ENCODE measurements at regions not wholly inside any gene's neighbourhood (a gene's known extent, or its start where the extent isn't known, plus 50 kb on each side); places are given as distances from the start of the nearest gene placed in this dataset.

- no peaks in the 10 kb centered on the region for H3K79me2 ChIP-seq (replicated peaks; ENCODE audit: insufficient read depth, low read length)
- no peaks in the 10 kb centered on the region for H4K20me1 ChIP-seq (ENCODE audit: insufficient read depth)
- H3K27me3 ChIP-seq (ENCODE audit: insufficient read depth, low read depth, low read length): no peaks in the 10 kb centered on the region
- no peak for TF ChIP-seq SMC3 (conservative IDR thresholded peaks at IDR 0.05; ENCODE audit: poor library complexity)
- TF ChIP-seq RAD21 (conservative IDR thresholded peaks at IDR 0.05): no peak
- TF ChIP-seq EZH2 (IDR thresholded peaks at IDR 0.05; ENCODE audit: borderline replicate concordance, insufficient read depth, low read length, poor library complexity, severe bottlenecking): no peak
- TF ChIP-seq, protein P1, sequence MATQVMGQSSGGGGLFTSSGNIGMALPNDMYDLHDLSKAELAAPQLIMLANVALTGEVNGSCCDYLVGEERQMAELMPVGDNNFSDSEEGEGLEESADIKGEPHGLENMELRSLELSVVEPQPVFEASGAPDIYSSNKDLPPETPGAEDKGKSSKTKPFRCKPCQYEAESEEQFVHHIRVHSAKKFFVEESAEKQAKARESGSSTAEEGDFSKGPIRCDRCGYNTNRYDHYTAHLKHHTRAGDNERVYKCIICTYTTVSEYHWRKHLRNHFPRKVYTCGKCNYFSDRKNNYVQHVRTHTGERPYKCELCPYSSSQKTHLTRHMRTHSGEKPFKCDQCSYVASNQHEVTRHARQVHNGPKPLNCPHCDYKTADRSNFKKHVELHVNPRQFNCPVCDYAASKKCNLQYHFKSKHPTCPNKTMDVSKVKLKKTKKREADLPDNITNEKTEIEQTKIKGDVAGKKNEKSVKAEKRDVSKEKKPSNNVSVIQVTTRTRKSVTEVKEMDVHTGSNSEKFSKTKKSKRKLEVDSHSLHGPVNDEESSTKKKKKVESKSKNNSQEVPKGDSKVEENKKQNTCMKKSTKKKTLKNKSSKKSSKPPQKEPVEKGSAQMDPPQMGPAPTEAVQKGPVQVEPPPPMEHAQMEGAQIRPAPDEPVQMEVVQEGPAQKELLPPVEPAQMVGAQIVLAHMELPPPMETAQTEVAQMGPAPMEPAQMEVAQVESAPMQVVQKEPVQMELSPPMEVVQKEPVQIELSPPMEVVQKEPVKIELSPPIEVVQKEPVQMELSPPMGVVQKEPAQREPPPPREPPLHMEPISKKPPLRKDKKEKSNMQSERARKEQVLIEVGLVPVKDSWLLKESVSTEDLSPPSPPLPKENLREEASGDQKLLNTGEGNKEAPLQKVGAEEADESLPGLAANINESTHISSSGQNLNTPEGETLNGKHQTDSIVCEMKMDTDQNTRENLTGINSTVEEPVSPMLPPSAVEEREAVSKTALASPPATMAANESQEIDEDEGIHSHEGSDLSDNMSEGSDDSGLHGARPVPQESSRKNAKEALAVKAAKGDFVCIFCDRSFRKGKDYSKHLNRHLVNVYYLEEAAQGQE (IDR thresholded peaks at IDR 0.05; ENCODE audit: borderline replicate concordance): no peak
- no peak for TF ChIP-seq MXI1 (conservative IDR thresholded peaks at IDR 0.05; ENCODE audit: poor library complexity, severe bottlenecking)
- no peak for TF ChIP-seq EP300 (conservative IDR thresholded peaks at IDR 0.05; ENCODE audit: poor library complexity, severe bottlenecking)
- TF ChIP-seq POLR2AphosphoS5 (IDR thresholded peaks at IDR 0.05): no peak
- no peak for TF ChIP-seq TAF1 (IDR thresholded peaks at IDR 0.05; ENCODE audit: low read depth)
- no peak overlapping the region for H3K4me3 ChIP-seq (ENCODE audit: low read length)
- no peak overlapping the region for H3K9ac ChIP-seq (ENCODE audit: low read length)
- H3F3A ChIP-seq (ENCODE audit: insufficient read depth, low read length, poor library complexity, severe bottlenecking): no peaks in the 10 kb centered on the region
- no peaks in the 10 kb centered on the region for H3K9me3 ChIP-seq (ENCODE audit: low read length)
- no peaks in the 10 kb centered on the region for H3K36me3 ChIP-seq (ENCODE audit: insufficient read depth, low read length)
- H3K4me2 ChIP-seq (ENCODE audit: low read length): no peak overlapping the region
- no peak overlapping the region for H3K27ac ChIP-seq (ENCODE audit: low read length)
- H3K9me2 ChIP-seq (ENCODE audit: insufficient read depth, low read length): no peaks in the 10 kb centered on the region
- H2AFZ ChIP-seq (ENCODE audit: low read depth, low read length): no peak overlapping the region
Observed at GRCh38 chr11:116551576-116551975, 221.2 kb downstream of the BUD13 start.

DNA sequence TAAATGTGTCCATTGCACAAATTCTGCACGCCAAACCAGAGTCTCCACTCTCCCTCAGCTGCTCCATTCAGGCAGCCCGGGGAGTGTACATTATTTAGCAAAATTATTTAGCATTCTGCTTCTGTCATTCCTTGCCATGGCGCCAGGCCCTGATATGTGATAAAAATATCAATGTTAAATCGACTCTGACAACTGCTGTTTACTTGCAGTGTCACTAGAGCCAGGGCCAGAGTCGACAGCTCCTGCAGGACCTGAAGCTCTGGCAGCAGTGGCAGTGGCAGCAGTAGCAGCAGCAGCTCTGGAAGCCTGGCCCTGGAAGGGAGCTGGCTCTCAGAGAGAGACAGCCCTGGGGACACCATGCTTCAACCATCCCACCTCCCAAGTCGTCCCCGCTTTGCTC, 224.5 kb downstream of the BUD13 start:
- TF ChIP-seq, protein P2, sequence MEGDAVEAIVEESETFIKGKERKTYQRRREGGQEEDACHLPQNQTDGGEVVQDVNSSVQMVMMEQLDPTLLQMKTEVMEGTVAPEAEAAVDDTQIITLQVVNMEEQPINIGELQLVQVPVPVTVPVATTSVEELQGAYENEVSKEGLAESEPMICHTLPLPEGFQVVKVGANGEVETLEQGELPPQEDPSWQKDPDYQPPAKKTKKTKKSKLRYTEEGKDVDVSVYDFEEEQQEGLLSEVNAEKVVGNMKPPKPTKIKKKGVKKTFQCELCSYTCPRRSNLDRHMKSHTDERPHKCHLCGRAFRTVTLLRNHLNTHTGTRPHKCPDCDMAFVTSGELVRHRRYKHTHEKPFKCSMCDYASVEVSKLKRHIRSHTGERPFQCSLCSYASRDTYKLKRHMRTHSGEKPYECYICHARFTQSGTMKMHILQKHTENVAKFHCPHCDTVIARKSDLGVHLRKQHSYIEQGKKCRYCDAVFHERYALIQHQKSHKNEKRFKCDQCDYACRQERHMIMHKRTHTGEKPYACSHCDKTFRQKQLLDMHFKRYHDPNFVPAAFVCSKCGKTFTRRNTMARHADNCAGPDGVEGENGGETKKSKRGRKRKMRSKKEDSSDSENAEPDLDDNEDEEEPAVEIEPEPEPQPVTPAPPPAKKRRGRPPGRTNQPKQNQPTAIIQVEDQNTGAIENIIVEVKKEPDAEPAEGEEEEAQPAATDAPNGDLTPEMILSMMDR (IDR thresholded peaks at IDR 0.05; ENCODE audit: poor library complexity, severe bottlenecking): no peak
- no peak for TF ChIP-seq TAF1 (IDR thresholded peaks at IDR 0.05; ENCODE audit: low read depth)
- TF ChIP-seq, protein P1 (IDR thresholded peaks at IDR 0.05; ENCODE audit: borderline replicate concordance): no peak
- TF ChIP-seq RAD21 (conservative IDR thresholded peaks at IDR 0.05): no peak
- no peak for TF ChIP-seq EZH2 (IDR thresholded peaks at IDR 0.05; ENCODE audit: borderline replicate concordance, insufficient read depth, low read length, poor library complexity, severe bottlenecking)
- TF ChIP-seq MXI1 (conservative IDR thresholded peaks at IDR 0.05; ENCODE audit: poor library complexity, severe bottlenecking): no peak
- TF ChIP-seq SMC3 (conservative IDR thresholded peaks at IDR 0.05; ENCODE audit: poor library complexity): no peak
- no peak for TF ChIP-seq EP300 (conservative IDR thresholded peaks at IDR 0.05; ENCODE audit: poor library complexity, severe bottlenecking)
- H3K9me3 ChIP-seq (ENCODE audit: low read length): no peaks in the 10 kb centered on the region
- no peaks in the 10 kb centered on the region for H4K20me1 ChIP-seq (ENCODE audit: insufficient read depth)
- no peaks in the 10 kb centered on the region for H3K79me2 ChIP-seq (replicated peaks; ENCODE audit: insufficient read depth, low read length)
- H3K4me2 ChIP-seq (ENCODE audit: low read length): no peak overlapping the region
- no peaks in the 10 kb centered on the region for H3K36me3 ChIP-seq (ENCODE audit: insufficient read depth, low read length)
- no peaks in the 10 kb centered on the region for H3K9me2 ChIP-seq (ENCODE audit: insufficient read depth, low read length)
- no peak overlapping the region for H3K9ac ChIP-seq (ENCODE audit: low read length)
- H2AFZ ChIP-seq (ENCODE audit: low read depth, low read length): no peak overlapping the region
- no peak overlapping the region for H3K27ac ChIP-seq (ENCODE audit: low read length)
- no peaks in the 10 kb centered on the region for H3F3A ChIP-seq (ENCODE audit: insufficient read depth, low read length, poor library complexity, severe bottlenecking)
- no peak overlapping the region for H3K4me3 ChIP-seq (ENCODE audit: low read length)
- H3K27me3 ChIP-seq (ENCODE audit: insufficient read depth, low read depth, low read length): no peaks in the 10 kb centered on the region

Data from neural cell (in vitro differentiated cells).